ENCODE measurements at regions not wholly inside any gene's neighbourhood (a gene's known extent, or its start where the extent isn't known, plus 50 kb on each side); places are given as distances from the start of the nearest gene placed in this dataset.

DNA sequence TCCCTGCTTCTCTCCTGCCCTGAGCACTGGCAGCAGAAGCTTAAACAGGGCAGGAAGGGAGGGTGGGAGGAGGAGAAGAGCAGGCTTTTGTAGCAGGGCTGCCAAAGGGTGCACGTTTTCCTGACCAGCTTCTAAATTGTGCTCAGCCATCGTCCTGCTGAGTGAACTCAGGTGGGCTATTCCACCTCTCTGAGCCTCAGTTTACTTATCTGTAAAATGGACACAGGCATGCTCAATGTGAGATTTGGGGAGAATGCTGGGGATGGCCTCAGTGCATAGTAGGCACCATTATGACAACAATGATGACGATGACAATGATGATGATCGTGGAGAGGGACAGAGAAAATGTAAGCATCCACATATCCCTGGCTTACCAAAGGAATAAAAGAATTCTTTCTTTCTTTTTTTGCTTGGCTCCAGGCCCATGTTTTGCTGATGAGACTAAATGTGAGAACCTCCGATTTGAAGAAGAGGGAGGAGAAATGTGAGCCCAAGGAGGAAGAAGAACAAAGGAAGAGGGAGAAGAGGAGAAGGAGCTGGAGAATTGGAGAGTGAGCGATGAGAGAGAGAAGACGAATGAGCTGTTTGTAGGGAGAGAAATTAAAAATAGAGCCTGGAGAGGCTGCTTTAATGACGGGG is 105.5 kb upstream of the MYL2 start:
- DNase-seq (ENCODE audit: low spot score): no peak
- TF ChIP-seq, protein P1, sequence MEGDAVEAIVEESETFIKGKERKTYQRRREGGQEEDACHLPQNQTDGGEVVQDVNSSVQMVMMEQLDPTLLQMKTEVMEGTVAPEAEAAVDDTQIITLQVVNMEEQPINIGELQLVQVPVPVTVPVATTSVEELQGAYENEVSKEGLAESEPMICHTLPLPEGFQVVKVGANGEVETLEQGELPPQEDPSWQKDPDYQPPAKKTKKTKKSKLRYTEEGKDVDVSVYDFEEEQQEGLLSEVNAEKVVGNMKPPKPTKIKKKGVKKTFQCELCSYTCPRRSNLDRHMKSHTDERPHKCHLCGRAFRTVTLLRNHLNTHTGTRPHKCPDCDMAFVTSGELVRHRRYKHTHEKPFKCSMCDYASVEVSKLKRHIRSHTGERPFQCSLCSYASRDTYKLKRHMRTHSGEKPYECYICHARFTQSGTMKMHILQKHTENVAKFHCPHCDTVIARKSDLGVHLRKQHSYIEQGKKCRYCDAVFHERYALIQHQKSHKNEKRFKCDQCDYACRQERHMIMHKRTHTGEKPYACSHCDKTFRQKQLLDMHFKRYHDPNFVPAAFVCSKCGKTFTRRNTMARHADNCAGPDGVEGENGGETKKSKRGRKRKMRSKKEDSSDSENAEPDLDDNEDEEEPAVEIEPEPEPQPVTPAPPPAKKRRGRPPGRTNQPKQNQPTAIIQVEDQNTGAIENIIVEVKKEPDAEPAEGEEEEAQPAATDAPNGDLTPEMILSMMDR (IDR thresholded peaks at IDR 0.05; ENCODE audit: extremely low read depth, insufficient read depth, missing control alignments): no peak
- in situ Hi-C loops (cut with MboI; ENCODE audit: low pct_unique_long_range_greater_than_20kb, low sequenced_read_pairs, unreplicated experiment): no loop called here

DNA sequence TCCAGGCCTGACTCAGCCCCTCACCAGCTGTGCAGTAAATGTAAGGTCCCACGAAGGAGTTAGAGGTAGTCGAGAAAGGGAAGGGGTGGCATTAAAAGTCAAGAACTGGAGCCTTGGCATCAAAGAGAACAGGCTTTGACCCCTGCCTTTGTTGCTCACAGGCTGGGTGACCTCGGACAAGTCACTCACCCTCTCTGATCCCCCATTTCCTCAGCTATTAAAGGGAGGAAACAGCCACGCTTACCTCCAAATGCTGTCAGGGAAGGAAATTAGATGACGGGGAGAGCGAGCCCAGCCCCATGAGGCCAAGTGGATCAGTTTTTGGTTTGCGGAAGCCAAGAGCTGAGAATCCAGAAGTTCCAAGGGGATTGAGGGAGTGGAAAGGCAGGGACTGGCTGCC is 104.9 kb upstream of the MYL2 start:
- in situ Hi-C loops (cut with MboI; ENCODE audit: low pct_unique_long_range_greater_than_20kb, low sequenced_read_pairs, unreplicated experiment): no loop called here
- no peak for DNase-seq (ENCODE audit: low spot score)
- TF ChIP-seq, protein P1 (IDR thresholded peaks at IDR 0.05; ENCODE audit: extremely low read depth, insufficient read depth, missing control alignments): no peak

DNA sequence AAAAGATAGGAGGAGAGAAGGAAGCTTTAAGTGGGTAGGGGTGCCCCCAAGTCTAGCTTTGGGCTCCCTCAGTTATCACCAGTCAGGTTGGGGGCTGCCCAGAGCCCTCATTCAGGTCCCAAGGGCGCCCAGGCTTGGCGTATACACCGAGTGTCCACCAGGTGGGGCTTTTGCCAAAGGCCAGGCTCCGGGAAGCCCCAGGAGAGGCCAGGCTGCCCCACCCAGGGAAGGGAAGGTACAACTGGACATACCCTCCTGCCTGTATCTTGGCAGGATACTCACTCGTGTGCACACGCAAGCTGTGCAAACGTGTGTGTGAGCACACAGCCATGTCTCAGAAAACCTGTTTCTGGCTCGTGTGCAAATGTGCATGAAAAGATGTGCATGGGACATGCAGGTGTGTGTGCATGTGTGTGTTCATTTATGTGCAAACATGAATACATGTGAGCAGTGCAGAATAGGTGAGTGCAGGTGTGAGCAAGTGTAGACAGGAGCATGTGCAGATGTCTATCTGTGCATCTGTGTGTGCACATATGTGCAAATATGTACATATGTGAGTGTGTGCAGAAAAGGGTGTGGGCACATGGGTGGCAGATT is 103.9 kb upstream of the MYL2 start:
- DNase-seq (ENCODE audit: low spot score): peak; percentile 78
- in situ Hi-C loops (cut with MboI; ENCODE audit: low pct_unique_long_range_greater_than_20kb, low sequenced_read_pairs, unreplicated experiment): no loop called here
- TF ChIP-seq, protein P1 (IDR thresholded peaks at IDR 0.05; ENCODE audit: extremely low read depth, insufficient read depth, missing control alignments): peak; percentile 86

DNA sequence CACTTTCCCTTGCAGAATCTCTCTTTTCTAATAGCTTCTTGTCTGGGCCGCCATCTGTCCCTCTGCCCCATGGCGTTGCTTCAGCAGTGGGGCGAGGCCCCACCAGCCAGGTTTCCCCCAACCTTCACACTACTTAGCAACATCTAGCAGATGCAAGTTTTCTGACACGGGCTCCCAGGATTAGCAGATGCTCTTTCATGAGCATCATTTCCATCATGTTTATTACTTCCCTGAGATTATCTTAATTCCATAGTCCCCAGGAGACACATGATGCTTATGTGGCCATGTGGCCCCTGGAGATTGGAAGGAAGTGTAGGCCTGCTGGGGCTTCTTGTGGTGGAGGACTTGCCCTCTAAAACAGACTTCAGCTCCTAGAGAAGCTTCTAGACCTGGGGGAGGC is 102.0 kb upstream of the MYL2 start:
- DNase-seq (ENCODE audit: low spot score): no peak
- TF ChIP-seq, protein P1 (IDR thresholded peaks at IDR 0.05; ENCODE audit: extremely low read depth, insufficient read depth, missing control alignments): no peak
- in situ Hi-C loops (cut with MboI; ENCODE audit: low pct_unique_long_range_greater_than_20kb, low sequenced_read_pairs, unreplicated experiment): no loop called here

DNA sequence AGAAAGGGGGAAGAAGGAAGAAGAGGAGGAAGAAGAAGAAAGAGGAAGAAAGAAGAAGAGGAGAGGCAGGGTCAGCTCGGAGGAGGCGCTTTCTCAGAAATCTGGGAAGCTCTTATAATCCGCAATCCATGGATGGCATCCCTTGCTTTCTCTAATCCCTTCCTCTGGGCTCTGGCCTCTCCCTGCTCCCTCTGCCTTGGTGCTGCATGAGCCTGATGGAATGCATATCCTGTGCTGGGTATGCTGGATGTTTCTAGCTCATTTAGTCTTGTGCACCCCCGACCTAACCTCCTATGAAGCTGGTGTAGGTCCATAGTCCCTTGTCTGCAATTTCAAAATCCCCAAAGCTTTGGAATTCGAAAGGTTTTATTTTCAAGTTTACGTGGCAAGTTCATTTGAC is 94.2 kb upstream of the MYL2 start:
- DNase-seq (ENCODE audit: low spot score): no peak
- in situ Hi-C loops (cut with MboI; ENCODE audit: low pct_unique_long_range_greater_than_20kb, low sequenced_read_pairs, unreplicated experiment): no loop called here
- TF ChIP-seq, protein P1 (IDR thresholded peaks at IDR 0.05; ENCODE audit: extremely low read depth, insufficient read depth, missing control alignments): no peak

DNA sequence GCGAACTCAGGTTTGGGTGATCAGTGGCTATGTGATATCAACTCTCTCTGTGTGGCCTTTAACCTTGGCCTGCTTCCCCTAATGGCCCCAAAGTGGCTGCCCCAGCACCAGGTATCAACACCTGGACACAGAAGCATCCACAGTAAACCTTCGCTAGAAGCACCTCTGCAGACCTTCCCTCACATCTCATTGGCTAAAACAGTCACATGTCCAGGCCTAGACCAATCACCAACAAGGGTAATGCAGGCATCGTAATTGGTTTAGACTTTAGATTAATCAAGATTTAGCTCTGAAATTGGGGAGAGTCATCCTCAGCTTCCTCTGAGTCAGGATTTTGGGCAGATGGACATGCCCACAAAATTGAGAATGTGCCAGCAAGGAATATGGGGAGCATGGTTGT is 92.5 kb upstream of the MYL2 start:
- TF ChIP-seq, protein P1 (IDR thresholded peaks at IDR 0.05; ENCODE audit: extremely low read depth, insufficient read depth, missing control alignments): no peak
- in situ Hi-C loops (cut with MboI; ENCODE audit: low pct_unique_long_range_greater_than_20kb, low sequenced_read_pairs, unreplicated experiment): no loop called here
- no peak for DNase-seq (ENCODE audit: low spot score)
